ENCODE measurements at regions not wholly inside any gene's neighbourhood (a gene's known extent, or its start where the extent isn't known, plus 50 kb on each side); places are given as distances from the start of the nearest gene placed in this dataset.

DNA sequence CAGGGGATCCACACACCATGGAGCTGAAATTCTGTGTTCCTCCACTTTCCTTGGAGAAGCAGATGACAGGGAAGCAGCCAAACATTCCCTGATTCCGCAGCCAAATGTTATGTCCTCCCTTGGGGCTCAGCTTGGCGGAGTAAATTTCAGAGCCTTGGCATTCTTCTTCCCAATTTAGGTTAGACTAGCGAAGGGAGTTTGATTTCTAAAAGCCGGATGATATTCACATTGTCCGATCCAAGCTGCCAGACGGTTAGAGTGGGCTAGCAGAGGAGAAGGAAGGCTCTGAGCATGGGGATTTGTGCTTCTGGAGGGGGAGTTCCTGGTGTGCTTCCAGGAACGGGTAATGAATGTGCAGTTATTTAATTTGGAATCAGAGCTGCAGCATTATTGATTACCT lies 380.4 kb upstream of the EEF2KMT start:
- Mint-ChIP-seq H3K9me3 (no peaks in the 10 kb centered on the region), H3K27me3 (ENCODE audit: low read depth) (peaks cover 9% of the 10 kb centered on the region), H3K4me1 (ENCODE audit: low read depth) (no peaks in the 10 kb centered on the region), H3K4me3 (no peak overlapping the region), H3K36me3 (ENCODE audit: insufficient read depth in 2 of 2) (no peaks in the 10 kb centered on the region), H3K27ac (no peak overlapping the region)
- ATAC-seq (replicated peaks in 1 of 2), result no peak
- no peak for DNase-seq

DNA sequence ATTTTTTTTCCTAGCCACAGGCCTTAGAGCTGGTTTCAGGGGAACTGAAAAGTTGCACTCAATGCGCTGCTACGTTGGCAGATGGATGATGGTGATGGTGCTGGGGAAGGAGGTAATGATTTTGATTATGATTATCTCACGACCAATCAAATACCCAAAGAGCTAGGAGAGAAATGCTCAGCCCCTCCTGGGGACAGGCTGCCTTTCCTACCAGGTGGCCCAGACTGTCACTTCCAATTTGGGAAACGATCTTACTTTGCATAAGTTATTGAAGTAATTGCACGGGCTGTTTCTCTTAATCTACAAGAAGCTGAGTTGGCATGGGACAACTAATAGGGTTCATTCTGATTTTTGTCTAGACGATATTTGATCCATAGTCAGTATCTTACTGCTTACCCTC lies 379.7 kb upstream of the EEF2KMT start:
- ATAC-seq (replicated peaks in 1 of 2) (no peak), DNase-seq (no peak)
- H3K27me3 Mint-ChIP-seq (ENCODE audit: low read depth), result peaks cover 11% of the 10 kb centered on the region
- H3K36me3 Mint-ChIP-seq (ENCODE audit: insufficient read depth in 2 of 2), result no peaks in the 10 kb centered on the region
- H3K9me3 Mint-ChIP-seq, result no peaks in the 10 kb centered on the region
- no peak overlapping the region for H3K4me3 Mint-ChIP-seq
- H3K27ac Mint-ChIP-seq, result no peak overlapping the region
- H3K4me1 Mint-ChIP-seq (ENCODE audit: low read depth), result no peaks in the 10 kb centered on the region

- peaks cover 9% of the 10 kb centered on the region for H3K27me3 Mint-ChIP-seq (ENCODE audit: low read depth)
- no peaks in the 10 kb centered on the region for H3K9me3 Mint-ChIP-seq
- no peak for DNase-seq
- no peak for ATAC-seq (replicated peaks in 1 of 2)
- no peaks in the 10 kb centered on the region for H3K36me3 Mint-ChIP-seq (ENCODE audit: insufficient read depth in 2 of 2)
- no peak overlapping the region for H3K4me3 Mint-ChIP-seq
- no peaks in the 10 kb centered on the region for H3K4me1 Mint-ChIP-seq (ENCODE audit: low read depth)
- no peak overlapping the region for H3K27ac Mint-ChIP-seq
Observed at GRCh38 chr16:5472552-5472951, 375.0 kb upstream of the EEF2KMT start.

- no peaks in the 10 kb centered on the region for H3K36me3 Mint-ChIP-seq (ENCODE audit: insufficient read depth in 2 of 2)
- H3K4me1 Mint-ChIP-seq (ENCODE audit: low read depth), result no peaks in the 10 kb centered on the region
- peaks cover 9% of the 10 kb centered on the region for H3K27me3 Mint-ChIP-seq (ENCODE audit: low read depth)
- H3K4me3 Mint-ChIP-seq, result no peak overlapping the region
- no peak overlapping the region for H3K27ac Mint-ChIP-seq
- ATAC-seq (replicated peaks in 1 of 2), result no peak
- no peak for DNase-seq
- no peaks in the 10 kb centered on the region for H3K9me3 Mint-ChIP-seq
Observed at GRCh38 chr16:5468488-5468887, 370.9 kb upstream of the EEF2KMT start.

DNA sequence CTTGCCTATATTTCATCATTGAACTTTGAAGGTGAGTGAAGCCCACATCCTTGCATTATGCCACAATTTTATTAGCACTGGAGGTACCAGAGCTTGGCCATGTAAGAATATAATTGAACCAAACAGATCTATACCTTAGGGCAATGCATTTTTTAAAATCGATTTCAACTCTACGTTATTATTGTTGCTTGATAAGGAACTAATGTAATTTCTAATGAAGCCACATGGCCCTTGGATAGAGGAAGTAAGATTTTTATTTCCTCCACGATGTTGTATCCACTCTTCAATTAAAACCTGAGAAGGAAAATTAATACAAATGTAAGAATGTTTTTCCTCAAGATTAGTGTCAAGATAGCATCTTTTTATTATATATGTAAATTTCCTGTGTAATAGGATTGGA lies 370.0 kb upstream of the EEF2KMT start:
- ATAC-seq (replicated peaks in 1 of 2) (no peak), DNase-seq (no peak)
- no peaks in the 10 kb centered on the region for H3K36me3 Mint-ChIP-seq (ENCODE audit: insufficient read depth in 2 of 2)
- H3K27me3 Mint-ChIP-seq (ENCODE audit: low read depth), result peaks cover 8% of the 10 kb centered on the region
- H3K4me1 Mint-ChIP-seq (ENCODE audit: low read depth), result no peaks in the 10 kb centered on the region
- H3K27ac Mint-ChIP-seq, result no peak overlapping the region
- no peak overlapping the region for H3K4me3 Mint-ChIP-seq
- no peaks in the 10 kb centered on the region for H3K9me3 Mint-ChIP-seq

DNA sequence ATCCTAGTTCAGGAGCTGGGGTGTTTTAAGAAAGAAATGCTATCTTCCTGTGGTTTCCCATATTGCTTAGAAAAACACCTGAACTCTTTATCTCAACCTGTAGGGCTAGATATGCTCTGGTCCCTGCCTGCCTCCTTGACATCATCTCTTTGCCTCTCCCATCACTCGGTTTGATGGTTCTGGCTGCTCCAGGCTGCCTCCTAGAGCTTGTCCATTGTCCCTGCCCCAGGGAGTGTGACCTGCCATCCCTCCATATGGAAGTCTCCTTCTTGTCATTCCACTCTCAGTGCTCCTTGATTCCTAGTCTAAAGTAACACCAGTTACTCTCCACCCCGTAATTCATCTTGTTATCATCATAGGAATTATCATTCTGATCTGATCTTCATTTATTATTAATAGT lies 369.0 kb upstream of the EEF2KMT start:
- H3K9me3 Mint-ChIP-seq, result no peaks in the 10 kb centered on the region
- ATAC-seq (replicated peaks in 1 of 2) (no peak), DNase-seq (no peak)
- no peaks in the 10 kb centered on the region for H3K4me1 Mint-ChIP-seq (ENCODE audit: low read depth)
- H3K27ac Mint-ChIP-seq, result no peak overlapping the region
- H3K4me3 Mint-ChIP-seq, result no peak overlapping the region
- no peaks in the 10 kb centered on the region for H3K27me3 Mint-ChIP-seq (ENCODE audit: low read depth)
- no peaks in the 10 kb centered on the region for H3K36me3 Mint-ChIP-seq (ENCODE audit: insufficient read depth in 2 of 2)

DNA sequence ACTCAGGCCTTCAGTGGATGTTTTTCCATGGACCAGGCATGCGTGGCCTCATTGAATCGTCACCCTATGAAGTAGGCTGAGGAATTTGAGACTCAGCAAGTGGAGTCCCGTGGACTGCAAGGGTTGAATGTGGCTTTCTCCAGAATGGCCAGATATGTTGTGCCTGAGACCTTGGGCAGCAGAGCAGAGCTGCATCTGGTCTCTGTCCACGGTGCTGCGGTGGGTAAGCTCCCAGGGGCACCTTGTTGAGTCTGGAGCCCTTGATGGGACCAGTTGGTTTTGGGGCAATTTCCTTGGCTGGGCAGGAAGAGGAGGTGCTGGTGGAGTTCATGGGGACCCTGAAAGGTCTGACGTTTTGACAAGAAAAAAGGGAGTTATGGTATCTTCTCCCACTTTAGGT lies 368.1 kb upstream of the EEF2KMT start:
- Mint-ChIP-seq H3K27ac (no peak overlapping the region), H3K9me3 (no peaks in the 10 kb centered on the region), H3K27me3 (ENCODE audit: low read depth) (no peaks in the 10 kb centered on the region), H3K36me3 (ENCODE audit: insufficient read depth in 2 of 2) (no peaks in the 10 kb centered on the region), H3K4me3 (no peak overlapping the region), H3K4me1 (ENCODE audit: low read depth) (no peaks in the 10 kb centered on the region)
- no peak for DNase-seq
- ATAC-seq (replicated peaks in 1 of 2), result no peak

- Mint-ChIP-seq H3K4me3 (no peak overlapping the region), H3K36me3 (ENCODE audit: insufficient read depth in 2 of 2) (no peaks in the 10 kb centered on the region), H3K9me3 (no peaks in the 10 kb centered on the region), H3K27me3 (ENCODE audit: low read depth) (no peaks in the 10 kb centered on the region), H3K4me1 (ENCODE audit: low read depth) (no peaks in the 10 kb centered on the region), H3K27ac (no peak overlapping the region)
- DNase-seq, result no peak
- no peak for ATAC-seq (replicated peaks in 1 of 2)
Observed at GRCh38 chr16:5463820-5464219, 366.2 kb upstream of the EEF2KMT start.

- H3K36me3 Mint-ChIP-seq (ENCODE audit: insufficient read depth in 2 of 2), result no peaks in the 10 kb centered on the region
- DNase-seq, result no peak
- no peak for ATAC-seq (replicated peaks in 1 of 2)
- H3K4me3 Mint-ChIP-seq, result no peak overlapping the region
- H3K27ac Mint-ChIP-seq, result no peak overlapping the region
- H3K27me3 Mint-ChIP-seq (ENCODE audit: low read depth), result no peaks in the 10 kb centered on the region
- no peaks in the 10 kb centered on the region for H3K4me1 Mint-ChIP-seq (ENCODE audit: low read depth)
- H3K9me3 Mint-ChIP-seq, result peaks cover 0 to 1% of the 10 kb centered on the region in 2 donors
Observed at GRCh38 chr16:5461574-5461973, 364.0 kb upstream of the EEF2KMT start.

GRCh38 chr16:5461141-5461540 lies 363.5 kb upstream of the EEF2KMT start:
- Mint-ChIP-seq H3K27me3 (ENCODE audit: low read depth) (no peaks in the 10 kb centered on the region), H3K4me3 (no peak overlapping the region), H3K9me3 (peaks cover 0 to 1% of the 10 kb centered on the region in 2 donors), H3K36me3 (ENCODE audit: insufficient read depth in 2 of 2) (no peaks in the 10 kb centered on the region), H3K4me1 (ENCODE audit: low read depth) (no peaks in the 10 kb centered on the region), H3K27ac (no peak overlapping the region)
- no peak for DNase-seq
- no peak for ATAC-seq (replicated peaks in 1 of 2)

- no peaks in the 10 kb centered on the region for H3K36me3 Mint-ChIP-seq (ENCODE audit: insufficient read depth in 2 of 2)
- no peaks in the 10 kb centered on the region for H3K27me3 Mint-ChIP-seq (ENCODE audit: low read depth)
- DNase-seq (no peak), ATAC-seq (replicated peaks in 1 of 2) (no peak)
- no peaks in the 10 kb centered on the region for H3K4me1 Mint-ChIP-seq (ENCODE audit: low read depth)
- H3K4me3 Mint-ChIP-seq, result no peak overlapping the region
- no peak overlapping the region for H3K27ac Mint-ChIP-seq
- H3K9me3 Mint-ChIP-seq, result peaks cover 0 to 1% of the 10 kb centered on the region in 2 donors
Observed at GRCh38 chr16:5460701-5461100, 363.1 kb upstream of the EEF2KMT start.

- Mint-ChIP-seq H3K27ac (no peak overlapping the region), H3K36me3 (ENCODE audit: insufficient read depth in 2 of 2) (no peaks in the 10 kb centered on the region), H3K4me1 (ENCODE audit: low read depth) (no peaks in the 10 kb centered on the region), H3K9me3 (peaks cover 0 to 1% of the 10 kb centered on the region in 2 donors), H3K4me3 (no peak overlapping the region), H3K27me3 (ENCODE audit: low read depth) (no peaks in the 10 kb centered on the region)
- ATAC-seq (replicated peaks in 1 of 2), result no peak
- no peak for DNase-seq
Observed at GRCh38 chr16:5459863-5460262, 362.3 kb upstream of the EEF2KMT start.

GRCh38 chr16:5455110-5455509 lies 357.5 kb upstream of the EEF2KMT start:
- Mint-ChIP-seq H3K4me3 (no peak overlapping the region), H3K4me1 (ENCODE audit: low read depth) (no peaks in the 10 kb centered on the region), H3K9me3 (peaks cover 0 to 5% of the 10 kb centered on the region in 2 donors), H3K27ac (no peak overlapping the region), H3K36me3 (ENCODE audit: insufficient read depth in 2 of 2) (no peaks in the 10 kb centered on the region), H3K27me3 (ENCODE audit: low read depth) (peaks cover 5% of the 10 kb centered on the region)
- ATAC-seq (replicated peaks in 1 of 2) (no peak), DNase-seq (no peak)

GRCh38 chr16:5454349-5454748 lies 356.8 kb upstream of the EEF2KMT start:
- peaks cover 5% of the 10 kb centered on the region for H3K27me3 Mint-ChIP-seq (ENCODE audit: low read depth)
- H3K4me3 Mint-ChIP-seq, result no peak overlapping the region
- ATAC-seq (replicated peaks in 1 of 2), result no peak
- no peaks in the 10 kb centered on the region for H3K4me1 Mint-ChIP-seq (ENCODE audit: low read depth)
- DNase-seq, result no peak
- H3K9me3 Mint-ChIP-seq, result peaks cover 0 to 5% of the 10 kb centered on the region in 2 donors
- no peak overlapping the region for H3K27ac Mint-ChIP-seq
- H3K36me3 Mint-ChIP-seq (ENCODE audit: insufficient read depth in 2 of 2), result no peaks in the 10 kb centered on the region
